HCT116 (cell line): ENCODE measurements at regions not wholly inside any gene's neighbourhood (a gene's known extent, or its start where the extent isn't known, plus 50 kb on each side); places are given as distances from the start of the nearest gene placed in this dataset.

Experiments used
- ATAC-seq: fragments of 200-7000 bp; cut with Tn5 transposase; 2 replicates; pipeline ENCODE4 v1.9.1; 2020; ENCODE audit warnings: mild to moderate bottlenecking, moderate library complexity
- BruUV-seq: library from RNA; stranded (reverse); fragments of 400-500 nt; replicated peaks from 2 replicates; lab custom pipeline; 2021; lab: Mats Ljungman, UMichigan
- CTCF ChIA-PET: fragments of 300-600 bp; sonication (Branson Sonifier 250); formaldehyde crosslinking; loops from one replicate; lab custom pipeline; 2021; ENCODE audit warnings: antibody characterized with exemption; lab: Charles Lee
- POLR2A ChIA-PET: fragments of 300-600, 350-600 bp; sonication (Branson Sonifier 250); formaldehyde crosslinking; loops from one replicate; lab custom pipeline; 2021; ENCODE audit warnings: antibody characterized with exemption; lab: Charles Lee
- RAD21 ChIA-PET, 2 experiments: fragments of 300-600 bp; sonication (Branson Sonifier 250); formaldehyde crosslinking; loops; one replicate each; lab custom pipeline; 2023; ENCODE audit warnings: low total read pairs in 2 of 2; ENCODE audit not compliant: uncharacterized antibody in 2 of 2, unreplicated experiment in 2 of 2, low non-redundant PET in 1 of 2; lab: Charles Lee
- DNase-seq: peaks from one replicate; pipeline ENCODE4 v3.0.0-alpha.2; 2010; ENCODE audit warnings: low read depth, low spot score
- H2AFZ ChIP-seq: fragments of 200-600 bp; shearing (Covaris generic), sonication (generic); 2 replicates; pipeline ENCODE4 v1.6.1; 2017; ENCODE audit warnings: low read depth, mixed run types, mixed read lengths, antibody characterized with exemption, low read length; ENCODE audit not compliant: poor library complexity, severe bottlenecking
- H3K27ac ChIP-seq: 2 replicates; pipeline ENCODE4 v1.5.1; 2012; ENCODE audit warnings: low read depth, low read length
- H3K27me3 ChIP-seq: fragments of 200-600 bp; sonication (generic); 2 replicates; pipeline ENCODE4 v1.6.1; 2016; ENCODE audit warnings: mixed run types, low read length, mixed read lengths; ENCODE audit not compliant: insufficient read depth
- H3K36me3 ChIP-seq, 2 experiments: fragments of 200-500 bp in 1 of 2; fragments of 200-600 bp in 1 of 2; sonication (Bioruptor generic) in 1 of 2; sonication (generic) in 1 of 2; 2 replicates each; pipeline versions ENCODE4 v1.5.1 to v1.6.1; 2014 to 2016; ENCODE audit warnings: low read length in 2 of 2, inconsistent platforms in 1 of 2, mixed read lengths in 1 of 2, mixed run types in 1 of 2; ENCODE audit not compliant: insufficient read depth in 2 of 2, control insufficient read depth in 1 of 2
- H3K4me1 ChIP-seq, 2 experiments: fragments of 200-600 bp in 1 of 2; sonication (generic) in 1 of 2; 2 replicates each; pipeline versions ENCODE4 v1.5.1 to v1.6.1; 2012 to 2017; ENCODE audit warnings: low read length in 2 of 2, inconsistent platforms in 1 of 2, mild to moderate bottlenecking in 1 of 2, mixed read lengths in 1 of 2, mixed run types in 1 of 2, moderate library complexity in 1 of 2; ENCODE audit not compliant: insufficient read depth in 2 of 2, control insufficient read depth in 1 of 2
- H3K4me2 ChIP-seq: fragments of 200-600 bp; sonication (generic); 2 replicates; pipeline ENCODE4 v1.6.1; 2017; ENCODE audit warnings: mixed run types, low read length, mixed read lengths
- H3K4me3 ChIP-seq, 2 experiments: fragments of 200-600 bp in 1 of 2; sonication (generic) in 1 of 2; replicated peaks in 1 of 2; 2 replicates each; pipeline ENCODE4 v1.5.1; 2011 to 2016; ENCODE audit warnings: low read length in 2 of 2, control low read depth in 1 of 2, low read depth in 1 of 2, mild to moderate bottlenecking in 1 of 2, mixed read lengths in 1 of 2, mixed run types in 1 of 2
- H3K79me2 ChIP-seq: fragments of 200-600 bp; sonication (generic); 2 replicates; pipeline ENCODE4 v1.6.1; 2017; ENCODE audit warnings: mild to moderate bottlenecking, mixed run types, low read length, moderate library complexity, mixed read lengths; ENCODE audit not compliant: insufficient read depth
- H3K9ac ChIP-seq: fragments of 200-600 bp; sonication (generic); 2 replicates; pipeline ENCODE4 v1.6.1; 2016; ENCODE audit warnings: low read length, mixed read lengths
- H3K9me2 ChIP-seq: fragments of 200-600 bp; sonication (generic), shearing (Covaris generic); 2 replicates; pipeline ENCODE4 v1.6.1; 2017; ENCODE audit warnings: mixed run types, mild to moderate bottlenecking, moderate library complexity; ENCODE audit not compliant: insufficient read depth
- H3K9me3 ChIP-seq, 2 experiments: fragments of 200-500 bp in 1 of 2; fragments of 200-600 bp in 1 of 2; sonication (Bioruptor generic) in 1 of 2; sonication (generic) in 1 of 2; 2 replicates each; pipeline ENCODE4 v1.6.1; 2014 to 2017; ENCODE audit warnings: low read length in 2 of 2, mixed read lengths in 2 of 2, inconsistent platforms in 1 of 2, low read depth in 1 of 2, mild to moderate bottlenecking in 1 of 2, mixed run types in 1 of 2, moderate library complexity in 1 of 2; ENCODE audit not compliant: control insufficient read depth in 1 of 2, insufficient read depth in 1 of 2
- H4K20me1 ChIP-seq: fragments of 200-600 bp; sonication (generic), shearing (Covaris generic); 2 replicates; pipeline ENCODE4 v1.6.1; 2017; ENCODE audit warnings: mixed run types, mild to moderate bottlenecking, moderate library complexity; ENCODE audit not compliant: insufficient read depth
- CEBPB ChIP-seq: IDR thresholded peaks from 2 replicates; pipeline ENCODE4 v1.6.1; 2012; ENCODE audit warnings: low read depth
- ELF1 ChIP-seq: IDR thresholded peaks from 2 replicates; pipeline ENCODE4 v1.6.1; 2012; ENCODE audit warnings: low read depth, borderline replicate concordance
- EZH2 ChIP-seq: fragments of 200-600 bp; sonication (generic); IDR thresholded peaks from 2 replicates; pipeline ENCODE4 v1.6.1; 2017; ENCODE audit warnings: antibody characterized with exemption, mixed run types
- EZH2phosphoT487 ChIP-seq: fragments of 200-600 bp; IDR thresholded peaks from 2 replicates; pipeline ENCODE4 v1.6.1; 2018; ENCODE audit warnings: antibody characterized with exemption, borderline replicate concordance
- FOSL1 ChIP-seq: IDR thresholded peaks from 2 replicates; pipeline ENCODE4 v1.6.1; 2012; ENCODE audit warnings: low read depth
- POLR2AphosphoS5 ChIP-seq: IDR thresholded peaks from 2 replicates; pipeline ENCODE4 v1.6.1; 2011; ENCODE audit warnings: mild to moderate bottlenecking, low read depth, low read length, moderate library complexity
- SP1 ChIP-seq: IDR thresholded peaks from 2 replicates; pipeline ENCODE4 v1.6.1; 2012; ENCODE audit warnings: low read depth
- SRF ChIP-seq: IDR thresholded peaks from 2 replicates; pipeline ENCODE4 v1.6.1; 2012; ENCODE audit warnings: low read depth
- YY1 ChIP-seq: IDR thresholded peaks from 2 replicates; pipeline ENCODE4 v1.6.1; 2011; ENCODE audit warnings: low read length, low read depth, moderate library complexity, mild to moderate bottlenecking; ENCODE audit not compliant: insufficient replicate concordance; ENCODE audit errors: extremely low read depth
- ZNF274 ChIP-seq: fragments of 200-500 bp; sonication (Bioruptor generic); IDR thresholded peaks from 2 replicates; pipeline ENCODE4 v1.6.1; 2014; ENCODE audit warnings: mild to moderate bottlenecking, low read depth, low read length, inconsistent platforms
- intact Hi-C: fragments of 100-400 bp; cut with micrococcal nuclease; formaldehyde crosslinking; loops from 2 replicates; pipeline ENCODE4 v1.10.0; 2022
- TF ChIP-seq, protein P1 (sequence below): IDR thresholded peaks from 2 replicates; pipeline ENCODE4 v1.6.1; 2012
- TF ChIP-seq, protein P2 (sequence below): IDR thresholded peaks from 2 replicates; pipeline ENCODE4 v1.6.1; 2011; ENCODE audit warnings: mild to moderate bottlenecking, low read length, moderate library complexity; ENCODE audit not compliant: insufficient replicate concordance; ENCODE audit errors: extremely low read depth
- TF ChIP-seq, protein P3 (sequence below): IDR thresholded peaks from 2 replicates; pipeline ENCODE4 v1.6.1; 2012; ENCODE audit warnings: low read depth

DNA sequence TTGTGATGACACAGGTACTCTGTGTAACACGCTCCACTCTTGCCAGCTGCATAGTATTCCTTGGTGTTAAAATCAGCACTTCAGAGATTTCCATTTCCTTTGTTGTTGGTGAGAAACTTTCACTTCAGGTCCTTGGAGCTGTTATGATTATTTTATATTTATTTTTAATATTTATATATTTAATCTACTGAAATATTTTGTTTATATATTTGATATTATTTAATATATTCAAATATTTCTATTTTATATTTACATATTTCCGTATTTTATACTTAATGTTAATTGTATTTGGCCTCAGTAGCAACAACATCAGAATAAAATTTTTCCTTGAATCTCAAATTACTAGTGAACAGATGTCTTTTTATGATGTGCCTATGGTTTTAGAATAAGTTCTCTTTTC, 225.3 kb downstream of the MAGEB17 start:
- no peak for DNase-seq
- no peaks in the 10 kb centered on the region for H3K9me2 ChIP-seq
- no peak for ATAC-seq
- H3K9ac ChIP-seq: no peak overlapping the region
- no peaks in the 10 kb centered on the region for H3K79me2 ChIP-seq
- intact Hi-C loops: no loop called here
- no peak for TF ChIP-seq ELF1
- TF ChIP-seq ZNF274: no peak
- no peak for TF ChIP-seq SP1
- TF ChIP-seq SRF: no peak
- TF ChIP-seq, protein P1, sequence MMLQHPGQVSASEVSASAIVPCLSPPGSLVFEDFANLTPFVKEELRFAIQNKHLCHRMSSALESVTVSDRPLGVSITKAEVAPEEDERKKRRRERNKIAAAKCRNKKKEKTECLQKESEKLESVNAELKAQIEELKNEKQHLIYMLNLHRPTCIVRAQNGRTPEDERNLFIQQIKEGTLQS: no peak
- no peak for TF ChIP-seq FOSL1
- no peak for TF ChIP-seq EZH2
- TF ChIP-seq, protein P2, sequence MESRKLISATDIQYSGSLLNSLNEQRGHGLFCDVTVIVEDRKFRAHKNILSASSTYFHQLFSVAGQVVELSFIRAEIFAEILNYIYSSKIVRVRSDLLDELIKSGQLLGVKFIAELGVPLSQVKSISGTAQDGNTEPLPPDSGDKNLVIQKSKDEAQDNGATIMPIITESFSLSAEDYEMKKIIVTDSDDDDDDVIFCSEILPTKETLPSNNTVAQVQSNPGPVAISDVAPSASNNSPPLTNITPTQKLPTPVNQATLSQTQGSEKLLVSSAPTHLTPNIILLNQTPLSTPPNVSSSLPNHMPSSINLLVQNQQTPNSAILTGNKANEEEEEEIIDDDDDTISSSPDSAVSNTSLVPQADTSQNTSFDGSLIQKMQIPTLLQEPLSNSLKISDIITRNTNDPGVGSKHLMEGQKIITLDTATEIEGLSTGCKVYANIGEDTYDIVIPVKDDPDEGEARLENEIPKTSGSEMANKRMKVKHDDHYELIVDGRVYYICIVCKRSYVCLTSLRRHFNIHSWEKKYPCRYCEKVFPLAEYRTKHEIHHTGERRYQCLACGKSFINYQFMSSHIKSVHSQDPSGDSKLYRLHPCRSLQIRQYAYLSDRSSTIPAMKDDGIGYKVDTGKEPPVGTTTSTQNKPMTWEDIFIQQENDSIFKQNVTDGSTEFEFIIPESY: no peak
- TF ChIP-seq YY1: no peak
- no peak overlapping the region for H3K27ac ChIP-seq
- no peaks in the 10 kb centered on the region for H3K4me1 ChIP-seq
- RAD21 ChIA-PET: no interaction called here
- POLR2A ChIA-PET: no interaction called here
- H4K20me1 ChIP-seq: no peaks in the 10 kb centered on the region
- no peak overlapping the region for H3K4me2 ChIP-seq
- H3K4me3 ChIP-seq: no peak overlapping the region
- no TSS peak for BruUV-seq
- no peaks in the 10 kb centered on the region for H3K36me3 ChIP-seq
- H2AFZ ChIP-seq: no peak overlapping the region
- H3K9me3 ChIP-seq: no peaks in the 10 kb centered on the region
- CTCF ChIA-PET: no interaction called here
- H3K27me3 ChIP-seq: no peaks in the 10 kb centered on the region

DNA sequence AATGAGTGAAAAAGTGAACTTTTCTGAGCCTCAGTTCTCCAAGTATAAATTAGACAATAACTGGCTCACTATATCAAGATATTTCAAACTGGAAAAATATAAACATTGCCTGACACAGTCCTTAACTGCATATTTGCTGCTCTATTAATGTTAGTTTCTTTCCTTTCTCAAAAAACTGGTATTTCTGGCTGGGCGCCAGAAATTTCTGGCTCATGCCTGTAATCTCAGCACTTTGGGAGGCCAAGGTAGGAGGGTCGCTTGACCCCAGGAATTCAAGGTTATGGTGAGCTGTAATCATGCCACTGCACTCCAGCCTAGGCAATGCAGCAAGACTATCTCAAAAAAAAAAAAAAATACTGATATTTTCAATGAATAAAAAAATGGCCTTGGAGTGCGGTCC, 227.0 kb downstream of the MAGEB17 start:
- Histone ChIP-seq H2AFZ (no peak overlapping the region), H3K79me2 (no peaks in the 10 kb centered on the region), H3K9ac (no peak overlapping the region), H3K27me3 (no peaks in the 10 kb centered on the region), H4K20me1 (no peaks in the 10 kb centered on the region), H3K4me3 (no peak overlapping the region), H3K9me2 (no peaks in the 10 kb centered on the region), H3K9me3 (no peaks in the 10 kb centered on the region), H3K4me2 (no peak overlapping the region), H3K27ac (no peak overlapping the region), H3K36me3 (no peaks in the 10 kb centered on the region), H3K4me1 (no peaks in the 10 kb centered on the region)
- no peak for ATAC-seq
- DNase-seq: no peak
- ChIA-PET CTCF (no interaction called here), POLR2A (no interaction called here), RAD21 (no interaction called here)
- intact Hi-C loops: no loop called here
- no TSS peak for BruUV-seq
- TF ChIP-seq EZH2phosphoT487 (no peak), POLR2AphosphoS5 (no peak), YY1 (no peak), CEBPB (no peak), SP1 (no peak)
- TF ChIP-seq, protein P3, sequence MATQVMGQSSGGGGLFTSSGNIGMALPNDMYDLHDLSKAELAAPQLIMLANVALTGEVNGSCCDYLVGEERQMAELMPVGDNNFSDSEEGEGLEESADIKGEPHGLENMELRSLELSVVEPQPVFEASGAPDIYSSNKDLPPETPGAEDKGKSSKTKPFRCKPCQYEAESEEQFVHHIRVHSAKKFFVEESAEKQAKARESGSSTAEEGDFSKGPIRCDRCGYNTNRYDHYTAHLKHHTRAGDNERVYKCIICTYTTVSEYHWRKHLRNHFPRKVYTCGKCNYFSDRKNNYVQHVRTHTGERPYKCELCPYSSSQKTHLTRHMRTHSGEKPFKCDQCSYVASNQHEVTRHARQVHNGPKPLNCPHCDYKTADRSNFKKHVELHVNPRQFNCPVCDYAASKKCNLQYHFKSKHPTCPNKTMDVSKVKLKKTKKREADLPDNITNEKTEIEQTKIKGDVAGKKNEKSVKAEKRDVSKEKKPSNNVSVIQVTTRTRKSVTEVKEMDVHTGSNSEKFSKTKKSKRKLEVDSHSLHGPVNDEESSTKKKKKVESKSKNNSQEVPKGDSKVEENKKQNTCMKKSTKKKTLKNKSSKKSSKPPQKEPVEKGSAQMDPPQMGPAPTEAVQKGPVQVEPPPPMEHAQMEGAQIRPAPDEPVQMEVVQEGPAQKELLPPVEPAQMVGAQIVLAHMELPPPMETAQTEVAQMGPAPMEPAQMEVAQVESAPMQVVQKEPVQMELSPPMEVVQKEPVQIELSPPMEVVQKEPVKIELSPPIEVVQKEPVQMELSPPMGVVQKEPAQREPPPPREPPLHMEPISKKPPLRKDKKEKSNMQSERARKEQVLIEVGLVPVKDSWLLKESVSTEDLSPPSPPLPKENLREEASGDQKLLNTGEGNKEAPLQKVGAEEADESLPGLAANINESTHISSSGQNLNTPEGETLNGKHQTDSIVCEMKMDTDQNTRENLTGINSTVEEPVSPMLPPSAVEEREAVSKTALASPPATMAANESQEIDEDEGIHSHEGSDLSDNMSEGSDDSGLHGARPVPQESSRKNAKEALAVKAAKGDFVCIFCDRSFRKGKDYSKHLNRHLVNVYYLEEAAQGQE: no peak
